ENCODE measurements at regions not wholly inside any gene's neighbourhood (a gene's known extent, or its start where the extent isn't known, plus 50 kb on each side); places are given as distances from the start of the nearest gene placed in this dataset.

- TF ChIP-seq POU6F1 (CRISPR knock-in tag; IDR thresholded peaks at IDR 0.05; ENCODE audit: borderline replicate concordance, low read depth) (no peak), PATZ1 (CRISPR knock-in tag; IDR thresholded peaks at IDR 0.05; ENCODE audit: borderline replicate concordance) (no peak), GLIS3 (CRISPR knock-in tag; IDR thresholded peaks at IDR 0.05) (no peak), CSDC2 (CRISPR knock-in tag; IDR thresholded peaks at IDR 0.05) (no peak), ZFP3 (CRISPR knock-in tag; IDR thresholded peaks at IDR 0.05) (no peak)
Measured at GRCh38 chr1:29949676-29950075, 713.4 kb downstream of the PTPRU start.
